ENCODE measurements at regions not wholly inside any gene's neighbourhood (a gene's known extent, or its start where the extent isn't known, plus 50 kb on each side); places are given as distances from the start of the nearest gene placed in this dataset.

DNA sequence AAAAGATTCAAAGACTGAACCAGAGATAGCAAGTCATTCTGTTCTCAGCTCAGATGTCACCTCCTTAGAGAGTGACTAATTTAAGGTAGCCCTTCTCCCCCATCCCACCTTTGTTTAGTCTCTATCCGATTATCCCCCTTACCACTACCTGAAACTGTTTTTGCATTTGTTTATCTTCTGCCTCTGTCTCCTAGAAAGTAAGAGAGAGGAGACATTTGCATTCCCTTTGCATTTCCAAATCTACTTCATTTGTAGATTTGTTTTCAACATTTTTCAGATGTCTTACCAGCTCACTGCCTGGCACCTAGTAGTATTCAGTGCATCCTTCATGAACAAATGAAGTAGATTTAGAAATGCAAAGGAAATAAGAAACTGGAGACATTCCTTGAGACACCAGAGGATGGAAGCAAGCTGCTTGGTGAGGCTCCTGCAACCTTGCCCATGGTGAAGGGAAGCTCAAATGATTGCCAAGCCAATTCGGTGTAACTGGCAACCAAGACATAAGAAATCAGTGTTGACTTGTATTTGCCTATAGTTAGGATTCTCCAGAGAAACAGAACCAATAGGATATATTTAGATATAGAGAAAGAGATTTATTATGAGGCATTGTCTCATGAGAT lies 385.7 kb downstream of the STK39 start:
- Histone ChIP-seq H3K4me3 (ENCODE audit: low read depth, low read length) (no peak overlapping the region), H3K9me3 (ENCODE audit: severe bottlenecking) (peaks cover 3% of the 10 kb centered on the region), H3K27ac (peak overlapping the region; percentile 42), H3K36me3 (no peaks in the 10 kb centered on the region), H3K27me3 (ENCODE audit: insufficient read depth, low read depth, severe bottlenecking) (no peaks in the 10 kb centered on the region)
- TF ChIP-seq, protein P1, sequence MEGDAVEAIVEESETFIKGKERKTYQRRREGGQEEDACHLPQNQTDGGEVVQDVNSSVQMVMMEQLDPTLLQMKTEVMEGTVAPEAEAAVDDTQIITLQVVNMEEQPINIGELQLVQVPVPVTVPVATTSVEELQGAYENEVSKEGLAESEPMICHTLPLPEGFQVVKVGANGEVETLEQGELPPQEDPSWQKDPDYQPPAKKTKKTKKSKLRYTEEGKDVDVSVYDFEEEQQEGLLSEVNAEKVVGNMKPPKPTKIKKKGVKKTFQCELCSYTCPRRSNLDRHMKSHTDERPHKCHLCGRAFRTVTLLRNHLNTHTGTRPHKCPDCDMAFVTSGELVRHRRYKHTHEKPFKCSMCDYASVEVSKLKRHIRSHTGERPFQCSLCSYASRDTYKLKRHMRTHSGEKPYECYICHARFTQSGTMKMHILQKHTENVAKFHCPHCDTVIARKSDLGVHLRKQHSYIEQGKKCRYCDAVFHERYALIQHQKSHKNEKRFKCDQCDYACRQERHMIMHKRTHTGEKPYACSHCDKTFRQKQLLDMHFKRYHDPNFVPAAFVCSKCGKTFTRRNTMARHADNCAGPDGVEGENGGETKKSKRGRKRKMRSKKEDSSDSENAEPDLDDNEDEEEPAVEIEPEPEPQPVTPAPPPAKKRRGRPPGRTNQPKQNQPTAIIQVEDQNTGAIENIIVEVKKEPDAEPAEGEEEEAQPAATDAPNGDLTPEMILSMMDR (IDR thresholded peaks at IDR 0.05; ENCODE audit: low read depth, low read length), result no peak
- DNase-seq, result no peak

DNA sequence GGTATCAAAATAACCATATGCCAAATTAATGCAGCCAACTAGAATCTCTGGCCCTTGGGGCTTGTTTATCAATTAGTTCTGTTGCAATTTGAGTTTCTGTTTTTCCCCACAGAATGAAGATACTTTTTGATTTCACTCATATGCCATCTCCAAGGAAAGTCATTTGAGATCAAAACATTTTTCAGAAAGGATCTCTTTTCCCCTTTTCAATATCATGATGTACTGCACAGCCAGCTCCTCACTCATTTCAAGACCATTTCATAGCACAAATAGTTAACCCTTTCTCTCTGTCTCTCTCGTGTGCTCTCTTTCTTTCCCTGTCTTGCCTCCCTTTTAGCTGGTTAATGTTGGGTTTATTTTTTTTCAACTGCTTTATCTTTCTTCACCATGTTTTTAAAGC lies 387.3 kb downstream of the STK39 start:
- H3K27ac ChIP-seq, result no peak overlapping the region
- H3K27me3 ChIP-seq (ENCODE audit: insufficient read depth, low read depth, severe bottlenecking), result no peaks in the 10 kb centered on the region
- no peak overlapping the region for H3K4me3 ChIP-seq (ENCODE audit: low read depth, low read length)
- TF ChIP-seq, protein P1 (IDR thresholded peaks at IDR 0.05; ENCODE audit: low read depth, low read length), result no peak
- DNase-seq, result no peak
- no peaks in the 10 kb centered on the region for H3K9me3 ChIP-seq (ENCODE audit: severe bottlenecking)
- no peaks in the 10 kb centered on the region for H3K36me3 ChIP-seq

DNA sequence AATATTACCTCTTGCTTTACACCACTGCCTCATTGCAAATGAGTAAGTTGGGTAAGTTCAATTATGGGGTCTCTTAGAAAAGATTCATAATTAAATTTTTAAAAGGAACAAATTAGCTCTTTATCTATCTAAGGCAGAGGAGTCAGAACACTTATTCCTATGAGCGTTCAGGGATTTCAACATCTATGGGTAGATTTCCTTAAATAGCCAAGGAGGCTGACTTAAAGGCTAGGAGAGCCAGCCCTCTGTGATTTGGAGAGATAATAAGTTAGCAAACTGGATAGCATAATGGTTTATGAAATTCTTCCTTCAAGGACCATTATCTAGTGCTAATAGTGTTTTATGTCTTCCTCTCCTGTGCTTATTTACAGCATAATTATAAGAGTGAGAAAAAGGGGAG lies 387.7 kb downstream of the STK39 start:
- Histone ChIP-seq H3K9me3 (ENCODE audit: severe bottlenecking) (no peaks in the 10 kb centered on the region), H3K27ac (no peak overlapping the region), H3K36me3 (no peaks in the 10 kb centered on the region), H3K4me3 (ENCODE audit: low read depth, low read length) (no peak overlapping the region), H3K27me3 (ENCODE audit: insufficient read depth, low read depth, severe bottlenecking) (no peaks in the 10 kb centered on the region)
- TF ChIP-seq, protein P1 (IDR thresholded peaks at IDR 0.05; ENCODE audit: low read depth, low read length), result no peak
- DNase-seq, result no peak

DNA sequence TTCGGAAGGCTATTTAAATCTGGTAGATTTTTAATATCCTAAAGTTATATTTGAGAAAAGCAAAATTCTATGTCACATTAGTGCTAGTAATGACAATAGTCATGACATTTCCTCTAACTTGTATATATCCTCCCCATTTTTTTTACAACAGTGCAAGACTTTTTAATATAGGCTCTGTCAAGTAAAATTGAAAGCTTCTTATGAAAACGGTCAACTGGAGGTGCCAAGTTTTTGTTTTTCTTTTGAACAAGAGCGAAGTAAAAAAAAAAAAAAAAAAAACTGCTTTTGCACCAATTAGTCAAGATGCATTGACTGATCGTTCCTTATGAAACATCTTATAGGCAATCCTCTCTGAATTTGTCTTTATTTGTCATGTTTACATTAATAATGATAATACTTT lies 389.3 kb downstream of the STK39 start:
- TF ChIP-seq, protein P1 (IDR thresholded peaks at IDR 0.05; ENCODE audit: low read depth, low read length), result no peak
- Histone ChIP-seq H3K27me3 (ENCODE audit: insufficient read depth, low read depth, severe bottlenecking) (no peaks in the 10 kb centered on the region), H3K27ac (no peak overlapping the region), H3K9me3 (ENCODE audit: severe bottlenecking) (no peaks in the 10 kb centered on the region), H3K4me3 (ENCODE audit: low read depth, low read length) (no peak overlapping the region), H3K36me3 (no peaks in the 10 kb centered on the region)
- DNase-seq, result no peak

DNA sequence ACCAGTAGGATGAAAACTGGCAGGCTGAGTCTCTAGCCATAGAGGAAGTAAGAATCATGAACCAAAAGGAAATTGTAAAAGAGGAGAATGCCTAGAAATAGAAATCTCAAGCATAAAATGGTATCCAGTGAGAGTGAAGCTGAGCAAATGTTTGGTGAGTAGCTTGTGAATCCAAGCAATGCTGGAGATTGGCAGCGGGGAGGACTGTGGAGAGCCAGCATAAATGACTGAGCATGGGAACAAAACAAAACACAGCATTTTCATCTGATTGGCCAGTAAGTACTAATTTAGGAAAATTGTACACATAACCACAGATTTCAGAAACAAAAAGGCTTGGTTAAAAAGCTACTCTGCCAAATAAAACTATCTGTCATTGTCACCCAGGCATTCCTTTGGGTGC lies 390.0 kb downstream of the STK39 start:
- Histone ChIP-seq H3K27ac (no peak overlapping the region), H3K36me3 (no peaks in the 10 kb centered on the region), H3K9me3 (ENCODE audit: severe bottlenecking) (no peaks in the 10 kb centered on the region), H3K27me3 (ENCODE audit: insufficient read depth, low read depth, severe bottlenecking) (no peaks in the 10 kb centered on the region), H3K4me3 (ENCODE audit: low read depth, low read length) (no peak overlapping the region)
- no peak for DNase-seq
- TF ChIP-seq, protein P1 (IDR thresholded peaks at IDR 0.05; ENCODE audit: low read depth, low read length), result no peak

DNA sequence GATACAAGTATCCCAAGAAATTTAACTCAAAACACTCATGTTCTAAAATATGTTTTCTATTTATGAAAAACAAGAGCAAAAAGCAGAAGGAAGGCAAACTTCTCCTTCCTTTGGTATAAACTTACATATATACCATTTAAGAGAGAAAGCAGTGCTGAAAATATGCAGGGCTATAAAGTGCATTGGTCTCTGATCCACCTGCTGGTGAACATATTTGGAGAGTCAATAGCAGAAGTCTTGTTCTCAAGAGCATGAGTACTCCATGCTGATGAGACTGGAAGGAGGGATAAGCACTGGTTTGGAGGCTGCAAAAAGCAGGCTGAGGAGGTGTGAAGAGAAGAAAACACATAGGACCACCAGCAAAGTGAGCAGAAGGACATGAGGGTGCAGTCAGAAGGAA lies 391.2 kb downstream of the STK39 start:
- Histone ChIP-seq H3K27ac (no peak overlapping the region), H3K9me3 (ENCODE audit: severe bottlenecking) (no peaks in the 10 kb centered on the region), H3K27me3 (ENCODE audit: insufficient read depth, low read depth, severe bottlenecking) (no peaks in the 10 kb centered on the region), H3K36me3 (no peaks in the 10 kb centered on the region), H3K4me3 (ENCODE audit: low read depth, low read length) (no peak overlapping the region)
- TF ChIP-seq, protein P1 (IDR thresholded peaks at IDR 0.05; ENCODE audit: low read depth, low read length), result no peak
- DNase-seq, result no peak

All from WERI-Rb-1 (cell line).